NCI-H460 (cell line): ENCODE measurements at regions not wholly inside any gene's neighbourhood (a gene's known extent, or its start where the extent isn't known, plus 50 kb on each side); places are given as distances from the start of the nearest gene placed in this dataset.

Experiments used
- DNase-seq: peaks from one replicate; pipeline ENCODE4 v3.0.0-alpha.2; 2016; ENCODE audit warnings: low read depth; ENCODE audit errors: extremely low read depth
- small RNA-seq, 2 experiments: library from RNA; depleted of rRNA; stranded (forward); fragments of <200 nt; gene quantifications; one replicate each; pipeline ENCODE3, GENCODE V24; 2014

GRCh38 chrY:7272556-7273195, 361.1 kb upstream of the AMELY start:
- DNase-seq, result peak; percentile 59

DNA sequence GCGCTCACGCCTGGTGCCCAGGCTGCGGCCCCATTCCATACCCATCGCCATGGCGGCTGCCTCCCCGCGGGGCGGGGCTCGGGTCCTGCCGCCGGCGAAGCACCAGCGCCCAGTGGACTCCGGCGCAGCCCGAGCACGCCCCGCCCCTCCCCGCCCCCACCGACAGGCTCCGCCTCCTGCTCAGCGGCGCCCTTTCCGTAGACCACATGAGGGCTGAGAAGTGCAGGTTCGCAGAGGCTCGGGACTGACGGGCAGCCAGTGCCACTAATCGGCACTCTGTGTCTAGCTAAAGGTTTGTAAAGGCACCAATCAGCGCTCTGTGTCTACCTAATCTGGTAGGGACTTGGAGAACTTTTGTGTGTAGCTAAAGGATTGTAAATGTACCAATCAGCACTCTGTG, 352.2 kb upstream of the AMELY start:
- DNase-seq, result no peak

DNA sequence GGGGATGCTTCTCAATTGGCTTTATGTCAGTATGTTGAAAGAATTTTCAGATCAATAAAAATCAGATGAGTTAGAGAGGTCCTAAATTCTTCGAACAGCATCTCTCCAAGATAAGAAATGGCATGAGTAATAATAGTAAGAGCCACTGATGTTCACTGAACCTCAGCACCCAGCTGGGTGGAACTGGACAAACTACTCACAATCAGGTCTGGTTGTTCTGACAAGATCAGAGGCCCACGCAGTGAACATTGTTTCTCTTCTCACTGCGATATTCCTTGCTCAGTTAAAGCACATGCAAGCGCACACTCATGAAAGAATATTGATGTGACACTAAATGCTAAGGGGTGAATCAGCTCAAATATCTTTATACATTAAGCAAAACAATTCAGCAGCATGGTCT, 351.0 kb upstream of the AMELY start:
- no peak for DNase-seq

- no peak for DNase-seq
Observed at GRCh38 chrY:7261254-7261653, 349.7 kb upstream of the AMELY start.

DNA sequence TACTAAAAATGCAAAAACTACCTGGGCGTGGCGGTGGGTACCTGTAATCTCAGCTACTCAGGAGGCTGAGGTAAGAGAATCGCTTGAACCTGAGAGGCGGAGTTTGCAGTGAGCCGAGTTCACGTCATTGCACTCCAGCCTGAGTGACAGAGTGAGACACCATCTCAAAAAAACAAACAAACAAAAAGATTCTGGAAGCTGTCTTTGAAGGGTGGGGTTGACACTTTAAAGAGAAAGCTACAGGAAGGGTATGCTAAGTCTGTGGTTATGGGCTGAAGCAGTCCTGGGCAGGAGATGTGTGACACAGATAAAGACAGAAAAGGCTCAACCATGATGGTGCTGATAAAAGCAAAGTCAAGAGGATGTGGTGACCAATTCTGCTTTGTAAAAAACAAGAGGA, 328.5 kb upstream of the AMELY start:
- peak; percentile 1 for DNase-seq

DNA sequence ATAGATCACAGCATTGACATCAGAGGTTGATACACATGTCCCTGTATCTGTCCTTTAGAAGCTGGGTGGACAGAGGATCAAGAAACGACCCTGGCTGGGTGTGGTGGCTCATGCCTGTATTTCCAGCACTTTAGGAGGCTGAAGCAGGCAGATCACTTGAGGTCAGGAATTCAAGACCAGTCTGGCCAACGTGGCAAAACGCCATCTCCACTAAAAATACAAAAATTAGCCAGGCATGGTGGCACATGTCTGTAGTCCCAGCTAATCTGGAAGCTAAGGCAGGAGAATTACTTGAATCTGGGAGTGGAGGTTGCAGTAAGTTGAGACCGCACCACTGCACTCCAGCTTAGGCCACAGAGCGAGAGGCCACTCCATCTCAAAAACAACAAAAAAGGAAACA, 300.4 kb upstream of the AMELY start:
- DNase-seq, result no peak

DNA sequence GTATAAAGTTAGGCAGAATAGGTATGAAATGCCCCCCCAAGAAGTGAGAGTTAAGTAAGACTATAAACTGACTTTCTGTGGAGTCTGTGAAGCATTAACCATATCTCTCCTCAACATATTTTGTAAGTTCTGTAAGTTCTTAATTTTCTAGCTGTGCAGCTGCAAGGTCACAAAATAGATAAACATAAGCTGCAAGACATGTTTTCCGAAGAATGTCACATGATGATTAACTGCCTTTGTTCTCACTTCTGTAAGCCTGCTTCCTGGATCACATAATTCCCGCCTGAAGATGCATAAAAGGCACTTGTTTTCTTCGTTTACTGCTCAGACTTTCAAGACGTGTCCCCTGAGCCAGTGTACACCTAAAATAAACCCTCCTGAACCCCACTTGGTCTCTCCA, 292.9 kb upstream of the AMELY start:
- no peak for DNase-seq

DNA sequence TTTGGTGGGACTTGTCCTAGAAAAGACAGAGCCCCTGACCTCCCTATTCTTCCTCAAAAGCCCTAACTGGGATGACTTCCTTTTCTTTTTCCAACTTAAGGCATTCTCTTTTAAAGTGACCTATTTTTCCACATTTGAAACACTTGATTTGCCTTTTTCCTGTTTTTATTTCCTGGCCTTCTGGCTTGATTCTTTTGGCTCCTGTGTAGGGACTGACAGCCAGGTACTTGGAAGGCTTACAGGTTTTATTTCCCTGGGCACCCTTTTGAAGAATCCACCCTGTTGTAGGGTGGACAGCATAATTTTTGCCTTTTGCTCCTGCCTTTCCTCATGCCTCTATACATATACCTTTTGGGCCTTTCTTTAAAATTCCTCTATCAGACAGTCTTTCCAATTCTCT, 271.0 kb upstream of the AMELY start:
- DNase-seq, result no peak

GRCh38 chrY:7177631-7178030, 266.1 kb upstream of the AMELY start:
- DNase-seq, result no peak

- DNase-seq, result no peak
Observed at GRCh38 chrY:7169475-7169874, 257.9 kb upstream of the AMELY start.

GRCh38 chrY:7141477-7141876, 229.9 kb upstream of the AMELY start:
- DNase-seq, result no peak

Small RNA genes in the stretch of these regions (small RNA-seq; reads per million reads assigned to genes)
- gene RF00019 (0 reads per million in 2 experiments), gene RN7SKP282 (0 to 0.06 reads per million in 2 experiments), gene RNU6-521P (0 reads per million in 2 experiments)
